Calu3 (cell line): ENCODE measurements at regions not wholly inside any gene's neighbourhood (a gene's known extent, or its start where the extent isn't known, plus 50 kb on each side); places are given as distances from the start of the nearest gene placed in this dataset.

ENCODE experiments used
- BruUV-seq: library from RNA; stranded (reverse); fragments of 400-500 nt; replicated peaks from 2 replicates; lab custom pipeline; 2021; lab: Mats Ljungman, UMichigan
- CTCF ChIA-PET: fragments of 300-600 bp; sonication (Branson Sonifier 250); formaldehyde crosslinking; loops from one replicate; lab custom pipeline; 2022; ENCODE audit warnings: antibody characterized with exemption; lab: Charles Lee
- DNase-seq: peaks from one replicate; pipeline ENCODE4 v3.0.0; 2022
- H3K27ac Mint-ChIP-seq: one replicate; pipeline ENCODE4 v1.8.0; 2022; ENCODE audit warnings: mixed read lengths; ENCODE audit not compliant: unreplicated experiment
- H3K27me3 Mint-ChIP-seq: one replicate; pipeline ENCODE4 v1.8.0; 2022; ENCODE audit warnings: mixed read lengths; ENCODE audit not compliant: unreplicated experiment
- H3K36me3 Mint-ChIP-seq: one replicate; pipeline ENCODE4 v1.8.0; 2022; ENCODE audit warnings: mild to moderate bottlenecking, moderate library complexity, mixed read lengths; ENCODE audit not compliant: insufficient read depth, unreplicated experiment
- H3K4me1 Mint-ChIP-seq: one replicate; pipeline ENCODE4 v1.8.0; 2022; ENCODE audit warnings: mild to moderate bottlenecking, low read depth, mixed read lengths; ENCODE audit not compliant: unreplicated experiment
- H3K4me3 Mint-ChIP-seq: one replicate; pipeline ENCODE4 v1.8.0; 2022; ENCODE audit warnings: mild to moderate bottlenecking, low read depth, moderate library complexity, mixed read lengths; ENCODE audit not compliant: unreplicated experiment
- H3K9me3 Mint-ChIP-seq: one replicate; pipeline ENCODE4 v1.8.0; 2022; ENCODE audit warnings: low read depth, mixed read lengths; ENCODE audit not compliant: unreplicated experiment
- intact Hi-C: fragments of 100-400 bp; cut with micrococcal nuclease; formaldehyde crosslinking; loops from one replicate; pipeline ENCODE4 v1.10.0; 2022; ENCODE audit not compliant: unreplicated experiment
- TF ChIP-seq, protein P1 (sequence below): fragments of 200-600 bp; IDR thresholded peaks from one replicate; pipeline ENCODE4 v1.8.0; 2022; ENCODE audit warnings: antibody characterized with exemption; ENCODE audit not compliant: unreplicated experiment

GRCh38 chr4:68748181-68748991 lies 67.4 kb upstream of the UGT2B10 start:
- H3K4me1 Mint-ChIP-seq: peaks cover 45% of the 10 kb centered on the region
- intact Hi-C loops: no loop called here
- H3K36me3 Mint-ChIP-seq: peaks cover 6% of the 10 kb centered on the region
- H3K27ac Mint-ChIP-seq: peak overlapping the region; percentile 84
- TF ChIP-seq, protein P1, sequence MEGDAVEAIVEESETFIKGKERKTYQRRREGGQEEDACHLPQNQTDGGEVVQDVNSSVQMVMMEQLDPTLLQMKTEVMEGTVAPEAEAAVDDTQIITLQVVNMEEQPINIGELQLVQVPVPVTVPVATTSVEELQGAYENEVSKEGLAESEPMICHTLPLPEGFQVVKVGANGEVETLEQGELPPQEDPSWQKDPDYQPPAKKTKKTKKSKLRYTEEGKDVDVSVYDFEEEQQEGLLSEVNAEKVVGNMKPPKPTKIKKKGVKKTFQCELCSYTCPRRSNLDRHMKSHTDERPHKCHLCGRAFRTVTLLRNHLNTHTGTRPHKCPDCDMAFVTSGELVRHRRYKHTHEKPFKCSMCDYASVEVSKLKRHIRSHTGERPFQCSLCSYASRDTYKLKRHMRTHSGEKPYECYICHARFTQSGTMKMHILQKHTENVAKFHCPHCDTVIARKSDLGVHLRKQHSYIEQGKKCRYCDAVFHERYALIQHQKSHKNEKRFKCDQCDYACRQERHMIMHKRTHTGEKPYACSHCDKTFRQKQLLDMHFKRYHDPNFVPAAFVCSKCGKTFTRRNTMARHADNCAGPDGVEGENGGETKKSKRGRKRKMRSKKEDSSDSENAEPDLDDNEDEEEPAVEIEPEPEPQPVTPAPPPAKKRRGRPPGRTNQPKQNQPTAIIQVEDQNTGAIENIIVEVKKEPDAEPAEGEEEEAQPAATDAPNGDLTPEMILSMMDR: no peak
- H3K4me3 Mint-ChIP-seq: no peak overlapping the region
- CTCF ChIA-PET: interaction anchor here (0.9 kb wide), 1 partner anchor 16 kb away, joined by 4 read pairs; no protein-coding TSS in a partner anchor
- peak; percentile 24 for DNase-seq
- no peaks in the 10 kb centered on the region for H3K9me3 Mint-ChIP-seq
- no peaks in the 10 kb centered on the region for H3K27me3 Mint-ChIP-seq
- no TSS peak for BruUV-seq

DNA sequence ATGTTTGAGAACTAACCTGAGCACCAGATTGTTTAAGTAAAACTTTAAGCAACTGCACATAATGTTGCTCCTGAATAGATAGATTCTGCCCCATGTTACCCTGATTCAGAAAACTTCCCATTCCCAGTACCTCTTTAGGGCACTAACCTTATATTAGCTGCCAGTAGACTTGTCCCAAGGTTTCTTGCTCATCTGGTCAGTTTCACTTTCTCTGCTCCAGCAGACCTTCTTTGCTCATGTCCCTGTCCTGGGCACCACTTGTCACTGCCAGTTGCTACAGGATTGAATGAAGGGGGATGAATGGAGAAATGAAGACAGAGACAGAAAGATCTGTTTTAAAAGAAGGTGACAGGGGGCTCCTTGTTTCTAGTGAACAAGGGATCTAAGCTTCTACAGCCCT lies 65.2 kb upstream of the UGT2B10 start:
- H3K36me3 Mint-ChIP-seq: no peaks in the 10 kb centered on the region
- DNase-seq: no peak
- CTCF ChIA-PET: interaction anchor here (0.6 to 1.6 kb wide), 2 partner anchors 18 to 109 kb away, joined by 3 to 6 read pairs; no protein-coding TSS in a partner anchor
- peak overlapping the region; percentile 17 for H3K4me3 Mint-ChIP-seq
- H3K27me3 Mint-ChIP-seq: no peaks in the 10 kb centered on the region
- H3K27ac Mint-ChIP-seq: no peak overlapping the region
- peaks cover 35% of the 10 kb centered on the region for H3K4me1 Mint-ChIP-seq
- BruUV-seq: no TSS peak
- TF ChIP-seq, protein P1: no peak
- intact Hi-C loops: no loop called here
- H3K9me3 Mint-ChIP-seq: no peaks in the 10 kb centered on the region

GRCh38 chr4:68751138-68751537 lies 64.7 kb upstream of the UGT2B10 start:
- Mint-ChIP-seq H3K4me1 (peaks cover 33% of the 10 kb centered on the region), H3K27ac (no peak overlapping the region), H3K4me3 (peak overlapping the region; percentile 17), H3K27me3 (no peaks in the 10 kb centered on the region), H3K36me3 (no peaks in the 10 kb centered on the region), H3K9me3 (no peaks in the 10 kb centered on the region)
- intact Hi-C loops: no loop called here
- TF ChIP-seq, protein P1: no peak
- no TSS peak for BruUV-seq
- no peak for DNase-seq
- CTCF ChIA-PET: interaction anchor here (0.6 to 1.6 kb wide), 2 partner anchors 19 to 109 kb away, joined by 3 to 6 read pairs; no protein-coding TSS in a partner anchor

DNA sequence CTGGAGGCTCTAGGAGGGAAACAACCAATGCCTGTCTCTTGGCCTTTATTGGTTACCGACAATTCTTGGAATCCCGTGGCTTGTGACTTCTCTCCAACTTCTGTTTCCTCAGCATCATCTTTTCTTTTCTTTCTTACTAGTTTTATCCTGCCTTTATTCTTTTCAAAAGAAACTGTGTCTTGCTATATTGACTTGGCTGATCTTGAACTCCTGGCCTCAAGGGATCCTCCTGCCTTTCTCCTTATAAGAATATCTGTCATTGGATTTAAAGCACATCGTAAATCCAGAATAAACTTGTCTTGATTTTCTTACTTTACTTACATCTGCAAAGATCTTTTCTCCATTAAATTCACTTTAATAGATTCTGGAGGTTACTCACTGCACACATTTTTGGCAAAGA lies 49.9 kb upstream of the UGT2B10 start:
- CTCF ChIA-PET: no interaction called here
- Mint-ChIP-seq H3K36me3 (no peaks in the 10 kb centered on the region), H3K4me1 (no peaks in the 10 kb centered on the region), H3K9me3 (no peaks in the 10 kb centered on the region), H3K4me3 (no peak overlapping the region), H3K27me3 (no peaks in the 10 kb centered on the region), H3K27ac (no peak overlapping the region)
- intact Hi-C loops: no loop called here
- BruUV-seq: no TSS peak
- TF ChIP-seq, protein P1: no peak
- DNase-seq: no peak
